ENCODE measurements at regions not wholly inside any gene's neighbourhood (a gene's known extent, or its start where the extent isn't known, plus 50 kb on each side); places are given as distances from the start of the nearest gene placed in this dataset.

DNA sequence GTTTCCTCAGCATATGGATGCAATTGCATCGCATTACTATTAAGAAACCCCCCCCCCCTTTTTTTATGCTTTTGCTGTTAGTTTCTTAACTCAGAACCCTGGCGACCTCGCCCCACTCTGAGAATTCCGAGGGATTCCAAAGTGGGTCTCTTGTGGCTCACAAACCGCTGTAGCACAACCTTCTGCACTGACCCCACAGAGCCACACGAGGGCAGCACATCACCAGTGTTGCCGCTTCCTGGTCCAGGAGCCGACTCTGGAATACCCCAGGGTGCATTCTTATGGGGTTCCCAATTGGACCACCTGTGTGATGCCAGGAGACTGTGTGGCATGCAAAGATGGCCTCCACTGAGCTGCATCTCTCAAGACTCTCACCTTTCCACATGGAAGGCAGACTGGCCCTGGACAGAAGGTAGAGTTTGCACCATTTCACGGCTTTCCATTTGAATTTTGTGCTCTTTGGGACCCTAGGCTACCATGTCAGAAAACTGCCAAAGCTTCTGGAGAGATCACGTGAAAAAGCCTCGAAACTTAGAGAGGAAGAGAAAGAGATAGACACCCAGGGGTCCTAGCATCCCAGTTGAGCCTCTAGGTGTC, 432.7 kb upstream of the ASIC2 start:
- CTCF ChIA-PET: no interaction called here

More for the DNA sequence above, 432.7 kb upstream of the ASIC2 start:
- in situ Hi-C loops (cut with MboI; ENCODE audit: low sequenced_read_pairs) (no loop called here), dilution Hi-C loops (cut with HindIII; ENCODE audit: low sequenced_read_pairs, unreplicated experiment) (no loop called here), intact Hi-C loops (cut with micrococcal nuclease) (loop anchor here (1.0 kb wide), 1 partner anchor 26 kb away; no protein-coding TSS in a partner anchor)
- H4K91ac ChIP-seq (ENCODE audit: insufficient read depth, low read depth, low read length): no peak overlapping the region
- H4K20me1 ChIP-seq (ENCODE audit: insufficient read depth, low read length): no peaks in the 10 kb centered on the region
- no TSS peak for BruUV-seq (replicated peaks)
- POLR2A ChIA-PET (ENCODE audit: unreplicated experiment): no interaction called here
- H3K4me3 ChIP-seq (ENCODE audit: insufficient read depth, low read depth, low read length): no peak overlapping the region
- ATAC-seq (ENCODE audit: low read depth) (peak; percentile 81), DNase-seq (peak; percentile 17)
- no peaks in the 10 kb centered on the region for H3K36me3 ChIP-seq (ENCODE audit: control insufficient read depth, insufficient read depth, low read length)
- H2AK5ac ChIP-seq (ENCODE audit: low read depth, low read length): no peak overlapping the region
- no peak overlapping the region for H2AFZ ChIP-seq (replicated peaks; ENCODE audit: low read length, poor library complexity)
- no peaks in the 10 kb centered on the region for H3K9me3 ChIP-seq (ENCODE audit: control insufficient read depth, insufficient read depth, low read length)
- no peak overlapping the region for H4K8ac ChIP-seq (ENCODE audit: low read depth in 2 of 2, low read length in 2 of 2)
- peak; percentile 38 for TF ChIP-seq SMC3 (IDR thresholded peaks at IDR 0.05; ENCODE audit: low read depth, low read length)
- TF ChIP-seq CTCF (conservative IDR thresholded peaks at IDR 0.05; ENCODE audit: low read depth, low read length): peak; percentile 58
- TF ChIP-seq MAFK (IDR thresholded peaks at IDR 0.05; ENCODE audit: low read depth, low read length): no peak
- peak; percentile 42 for TF ChIP-seq RAD21 (IDR thresholded peaks at IDR 0.05; ENCODE audit: low read length)
- no peak for TF ChIP-seq CHD1 (IDR thresholded peaks at IDR 0.05; ENCODE audit: low read depth, low read length)
- no peak for TF ChIP-seq ELK1 (IDR thresholded peaks at IDR 0.05; ENCODE audit: borderline replicate concordance, low read depth, low read length)
- 0% methylated on average over 1 of the region's 11 CpGs; no CpG with 5 or more reads in 1 of the 2 experiments for WGBS, 2 experiments (ENCODE audit: extremely low coverage in 2 of 2, insufficient read length in 1 of 2)
- no peak overlapping the region for H3K56ac ChIP-seq (ENCODE audit: extremely low read depth, insufficient read depth, low read length)
- no peak overlapping the region for H3K27ac ChIP-seq (ENCODE audit: insufficient read depth, low read length)
- no peak overlapping the region for H3K4ac ChIP-seq (ENCODE audit: low read depth, low read length)
- H2BK15ac ChIP-seq (ENCODE audit: low read depth, low read length): no peak overlapping the region
- no peak overlapping the region for H3K9ac ChIP-seq (ENCODE audit: low read depth, low read length)
- no peak overlapping the region for H3K4me2 ChIP-seq (ENCODE audit: low read depth, low read length)
- no peak overlapping the region for H3K23ac ChIP-seq (ENCODE audit: low read depth, low read length)
- no peak overlapping the region for H2AK9ac ChIP-seq (replicated peaks; ENCODE audit: low read depth, low read length, poor library complexity)
- H3K18ac ChIP-seq (ENCODE audit: low read depth, low read length): no peak overlapping the region
- no peaks in the 10 kb centered on the region for H3K79me1 ChIP-seq (ENCODE audit: low read depth in 1 of 2, low read length in 2 of 2)
- no peak overlapping the region for H2BK5ac ChIP-seq (ENCODE audit: low read depth, low read length, poor library complexity, severe bottlenecking)
- no peak overlapping the region for H2BK20ac ChIP-seq (ENCODE audit: low read depth, low read length)
- H2BK120ac ChIP-seq (ENCODE audit: low read depth, low read length): no peak overlapping the region
- no peak overlapping the region for H3K14ac ChIP-seq (replicated peaks; ENCODE audit: low read depth, low read length)
- no peaks in the 10 kb centered on the region; the same call in 1 of the 2 replicates for H3K27me3 ChIP-seq (ENCODE audit: control insufficient read depth, insufficient read depth, low read length)
- H3K4me1 ChIP-seq (ENCODE audit: control insufficient read depth, insufficient read depth, low read length): no peaks in the 10 kb centered on the region
- H4K5ac ChIP-seq (ENCODE audit: low read depth, low read length): no peak overlapping the region
- no peaks in the 10 kb centered on the region for H3K9me1 ChIP-seq (ENCODE audit: insufficient read depth, low read length)

Data from IMR-90 (cell line).